Progenitor cell of endocrine pancreas (in vitro differentiated cells): ENCODE measurements at regions not wholly inside any gene's neighbourhood (a gene's known extent, or its start where the extent isn't known, plus 50 kb on each side); places are given as distances from the start of the nearest gene placed in this dataset.

ENCODE experiments used
- DNase-seq: peaks from one replicate; pipeline ENCODE4 v3.0.0; 2021; ENCODE audit warnings: low spot score; ENCODE audit not compliant: unreplicated experiment
- H3K27ac Mint-ChIP-seq: 2 replicates; pipeline ENCODE4 v1.8.0; 2021; ENCODE audit warnings: mild to moderate bottlenecking, moderate library complexity, mixed read lengths
- H3K27me3 Mint-ChIP-seq: 2 replicates; pipeline ENCODE4 v1.8.0; 2021; ENCODE audit warnings: mixed read lengths
- H3K36me3 Mint-ChIP-seq: 2 replicates; pipeline ENCODE4 v1.8.0; 2022; ENCODE audit warnings: mixed read lengths; ENCODE audit not compliant: insufficient read depth
- H3K4me1 Mint-ChIP-seq: 2 replicates; pipeline ENCODE4 v1.8.0; 2021; ENCODE audit warnings: low read depth, mixed read lengths
- H3K4me3 Mint-ChIP-seq: 2 replicates; pipeline ENCODE4 v1.8.0; 2021; ENCODE audit warnings: low read depth, mild to moderate bottlenecking, moderate library complexity, mixed read lengths
- H3K9me3 Mint-ChIP-seq: 2 replicates; pipeline ENCODE4 v1.8.0; 2021; ENCODE audit warnings: low read depth, mixed read lengths
- CTCF ChIP-seq: fragments of 200-600 bp; sonication (generic); IDR thresholded peaks from one replicate; pipeline ENCODE4 v1.5.0; 2021; ENCODE audit warnings: antibody characterized with exemption, mild to moderate bottlenecking; ENCODE audit not compliant: unreplicated experiment

GRCh38 chr6:1018041-1018440, 293.9 kb upstream of the FOXQ1 start:
- DNase-seq = no peak
- H3K27me3 Mint-ChIP-seq = peaks cover 4% of the 10 kb centered on the region

GRCh38 chr6:1016329-1017302, 295.3 kb upstream of the FOXQ1 start:
- DNase-seq = no peak
- Mint-ChIP-seq H3K4me1 (no peaks in the 10 kb centered on the region), H3K27me3 (peaks cover 4% of the 10 kb centered on the region), H3K27ac (no peak overlapping the region), H3K4me3 (no peak overlapping the region), H3K9me3 (peaks cover 7% of the 10 kb centered on the region), H3K36me3 (no peaks in the 10 kb centered on the region)
- no peak for TF ChIP-seq CTCF

More at GRCh38 chr6:1018041-1018440, 293.9 kb upstream of the FOXQ1 start:
- TF ChIP-seq CTCF = no peak
- H3K9me3 Mint-ChIP-seq = peaks cover 12% of the 10 kb centered on the region
- no peaks in the 10 kb centered on the region for H3K36me3 Mint-ChIP-seq
- H3K4me1 Mint-ChIP-seq = no peaks in the 10 kb centered on the region
- H3K27ac Mint-ChIP-seq = no peak overlapping the region
- no peak overlapping the region for H3K4me3 Mint-ChIP-seq

DNA sequence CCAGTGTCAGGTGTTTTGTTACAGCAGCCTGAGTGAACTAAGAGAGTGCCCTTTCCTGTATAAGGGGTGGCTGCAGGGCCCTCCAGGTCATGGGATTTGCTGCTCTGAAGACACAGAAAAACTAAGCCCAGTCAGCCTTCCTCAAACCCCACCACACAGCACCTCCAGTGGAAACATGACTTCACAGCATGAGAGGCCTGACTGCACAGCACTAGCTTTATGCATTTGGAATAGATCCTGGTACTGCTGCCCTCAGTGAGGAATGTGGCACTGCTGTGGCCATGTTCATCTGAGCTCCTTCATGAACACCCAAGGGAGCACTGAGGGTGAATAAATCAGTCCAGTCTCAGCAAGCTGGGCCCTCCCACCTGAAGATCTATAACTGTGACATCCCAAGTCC, 296.1 kb upstream of the FOXQ1 start:
- no peak overlapping the region for H3K27ac Mint-ChIP-seq
- TF ChIP-seq CTCF = peak; percentile 38
- H3K27me3 Mint-ChIP-seq = peaks cover 4% of the 10 kb centered on the region
- H3K9me3 Mint-ChIP-seq = peaks cover 3% of the 10 kb centered on the region
- DNase-seq = no peak
- H3K4me1 Mint-ChIP-seq = no peaks in the 10 kb centered on the region
- no peak overlapping the region for H3K4me3 Mint-ChIP-seq
- H3K36me3 Mint-ChIP-seq = no peaks in the 10 kb centered on the region

- no peak for DNase-seq
- Mint-ChIP-seq H3K36me3 (no peaks in the 10 kb centered on the region), H3K4me1 (peaks cover 2% of the 10 kb centered on the region), H3K27me3 (no peaks in the 10 kb centered on the region), H3K9me3 (peaks cover 7% of the 10 kb centered on the region), H3K4me3 (no peak overlapping the region), H3K27ac (no peak overlapping the region)
- no peak for TF ChIP-seq CTCF
Measured at GRCh38 chr6:1014431-1014807, 297.5 kb upstream of the FOXQ1 start.

- Mint-ChIP-seq H3K9me3 (peaks cover 8% of the 10 kb centered on the region), H3K27me3 (no peaks in the 10 kb centered on the region), H3K4me1 (peaks cover 4% of the 10 kb centered on the region), H3K36me3 (no peaks in the 10 kb centered on the region), H3K27ac (no peak overlapping the region), H3K4me3 (no peak overlapping the region)
- DNase-seq = no peak
- no peak for TF ChIP-seq CTCF
Measured at GRCh38 chr6:1013656-1014430, 298.1 kb upstream of the FOXQ1 start.
